ENCODE measurements at regions not wholly inside any gene's neighbourhood (a gene's known extent, or its start where the extent isn't known, plus 50 kb on each side); places are given as distances from the start of the nearest gene placed in this dataset.
"Not testable (repeated sequence)": the region's sequence is repeated elsewhere in the genome, so short reads cannot be mapped to it uniquely, and the experiment has no call there.

DNA sequence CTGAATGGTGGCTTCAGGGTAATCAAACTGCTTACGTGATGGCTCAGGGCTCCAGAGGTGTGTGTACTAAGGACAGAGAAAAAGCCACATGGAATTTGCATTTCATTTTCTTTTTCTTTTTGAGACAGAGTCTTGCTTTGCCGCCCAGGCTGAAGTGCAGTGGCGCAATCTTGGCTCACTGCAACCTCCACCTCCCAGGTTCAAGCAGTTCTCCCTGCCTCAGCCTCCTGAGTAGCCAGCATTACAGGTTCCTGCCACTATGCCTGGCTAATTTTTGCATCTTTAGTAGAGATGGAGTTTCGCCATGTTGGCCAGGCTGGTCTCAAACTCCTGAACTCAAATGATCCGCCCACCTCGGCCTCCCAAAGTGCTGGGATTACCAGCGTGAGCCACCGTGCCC, 103.7 kb upstream of the CLINT1 start:
- not testable (repeated sequence) for TF ChIP-seq POLR2A (IDR thresholded peaks at IDR 0.05)
- TF ChIP-seq, protein P1, sequence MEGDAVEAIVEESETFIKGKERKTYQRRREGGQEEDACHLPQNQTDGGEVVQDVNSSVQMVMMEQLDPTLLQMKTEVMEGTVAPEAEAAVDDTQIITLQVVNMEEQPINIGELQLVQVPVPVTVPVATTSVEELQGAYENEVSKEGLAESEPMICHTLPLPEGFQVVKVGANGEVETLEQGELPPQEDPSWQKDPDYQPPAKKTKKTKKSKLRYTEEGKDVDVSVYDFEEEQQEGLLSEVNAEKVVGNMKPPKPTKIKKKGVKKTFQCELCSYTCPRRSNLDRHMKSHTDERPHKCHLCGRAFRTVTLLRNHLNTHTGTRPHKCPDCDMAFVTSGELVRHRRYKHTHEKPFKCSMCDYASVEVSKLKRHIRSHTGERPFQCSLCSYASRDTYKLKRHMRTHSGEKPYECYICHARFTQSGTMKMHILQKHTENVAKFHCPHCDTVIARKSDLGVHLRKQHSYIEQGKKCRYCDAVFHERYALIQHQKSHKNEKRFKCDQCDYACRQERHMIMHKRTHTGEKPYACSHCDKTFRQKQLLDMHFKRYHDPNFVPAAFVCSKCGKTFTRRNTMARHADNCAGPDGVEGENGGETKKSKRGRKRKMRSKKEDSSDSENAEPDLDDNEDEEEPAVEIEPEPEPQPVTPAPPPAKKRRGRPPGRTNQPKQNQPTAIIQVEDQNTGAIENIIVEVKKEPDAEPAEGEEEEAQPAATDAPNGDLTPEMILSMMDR (IDR thresholded peaks at IDR 0.05), result not testable (repeated sequence)

All from thyroid gland (tissue), 4 donors.